GM21526 (cell line): ENCODE measurements at regions not wholly inside any gene's neighbourhood (a gene's known extent, or its start where the extent isn't known, plus 50 kb on each side); places are given as distances from the start of the nearest gene placed in this dataset.
"Not testable (repeated sequence)": the region's sequence is repeated elsewhere in the genome, so short reads cannot be mapped to it uniquely, and the experiment has no call there.

Experiments used
- ATAC-seq: cut with Tn5 transposase; IDR thresholded peaks from one replicate; pipeline ENCODE4 v1.9.1; 2021; ENCODE audit warnings: moderate library complexity; ENCODE audit not compliant: unreplicated experiment, low FRiP score

DNA sequence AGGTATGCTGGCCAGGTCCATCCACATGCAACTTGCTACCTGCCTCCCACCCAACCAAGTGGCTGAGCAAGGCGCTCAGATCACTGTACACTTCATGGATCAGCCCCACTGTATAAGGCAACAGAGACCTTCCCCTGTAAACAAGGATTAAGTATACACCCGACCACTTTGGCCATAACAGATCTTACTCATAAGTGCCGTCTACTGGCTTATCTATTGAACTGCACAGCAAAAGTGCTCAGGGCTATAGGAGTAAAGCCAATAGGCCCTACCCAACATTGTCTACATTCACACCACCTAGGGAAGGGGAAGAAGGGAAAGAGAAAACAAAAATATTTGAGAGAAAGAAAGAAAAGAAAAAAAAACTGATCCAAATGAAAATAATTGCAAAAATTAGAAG is 663.9 kb upstream of the LRRTM1 start:
- ATAC-seq: no peak

DNA sequence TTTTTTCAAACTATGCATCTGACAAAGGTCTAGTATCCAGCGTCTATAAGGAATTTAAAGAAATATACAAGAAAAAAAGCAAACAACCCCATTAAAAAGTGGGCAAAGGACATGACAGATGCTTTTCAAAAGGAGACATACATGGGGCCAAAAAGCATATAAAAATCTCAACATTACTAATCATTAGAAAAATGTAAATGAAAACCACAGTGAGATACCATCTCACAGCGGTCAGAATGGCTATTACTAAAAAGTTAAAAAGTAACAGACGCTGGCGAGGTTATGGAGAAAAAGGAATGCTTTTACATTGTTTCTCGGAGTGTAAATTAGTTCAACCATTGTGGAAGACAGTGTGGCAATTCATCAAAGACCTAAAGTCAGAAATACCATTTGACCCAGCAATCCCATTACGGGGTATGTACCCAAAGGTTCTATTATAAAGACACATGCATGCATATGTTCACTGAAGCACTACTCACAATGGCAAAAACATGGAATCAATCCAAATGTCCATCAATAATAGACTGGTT is 643.1 kb upstream of the LRRTM1 start:
- no peak for ATAC-seq

DNA sequence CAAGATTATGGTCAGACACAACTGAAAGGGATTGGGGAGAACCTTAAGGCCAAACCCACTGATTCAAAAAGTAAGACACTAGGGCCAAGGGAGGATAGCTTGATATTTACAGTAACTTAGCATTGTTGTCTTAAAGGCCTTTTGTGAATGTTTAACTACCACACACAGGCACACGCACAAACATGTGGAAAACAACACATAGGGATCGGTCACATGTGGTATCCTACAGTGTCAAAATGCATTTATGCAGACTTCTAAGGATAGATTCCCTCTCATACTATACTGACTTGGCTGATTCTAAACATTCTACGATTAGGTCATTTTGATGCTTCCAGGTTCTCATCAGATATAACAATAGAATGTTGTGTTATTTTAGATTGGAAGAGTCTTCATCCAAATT is 638.9 kb upstream of the LRRTM1 start:
- ATAC-seq: no peak

DNA sequence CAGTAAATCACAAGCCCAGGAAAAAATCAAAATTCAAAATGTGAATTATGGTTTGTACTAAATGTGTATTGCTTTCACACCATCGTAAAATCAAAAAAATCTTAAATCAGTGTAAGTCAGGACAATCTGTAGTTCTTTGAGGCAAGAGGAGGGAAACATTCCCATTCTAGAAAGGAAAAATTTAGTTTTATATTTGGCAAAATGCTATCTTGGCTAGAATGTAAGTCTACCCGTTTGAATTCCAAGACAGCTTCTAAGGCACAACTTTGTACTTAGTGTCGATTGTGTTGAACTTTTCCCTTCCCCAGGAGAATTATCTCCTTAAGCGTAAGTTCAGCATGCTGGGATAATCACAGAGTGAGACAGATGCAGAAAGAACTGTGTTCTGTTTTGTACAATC is 638.2 kb upstream of the LRRTM1 start:
- no peak for ATAC-seq

DNA sequence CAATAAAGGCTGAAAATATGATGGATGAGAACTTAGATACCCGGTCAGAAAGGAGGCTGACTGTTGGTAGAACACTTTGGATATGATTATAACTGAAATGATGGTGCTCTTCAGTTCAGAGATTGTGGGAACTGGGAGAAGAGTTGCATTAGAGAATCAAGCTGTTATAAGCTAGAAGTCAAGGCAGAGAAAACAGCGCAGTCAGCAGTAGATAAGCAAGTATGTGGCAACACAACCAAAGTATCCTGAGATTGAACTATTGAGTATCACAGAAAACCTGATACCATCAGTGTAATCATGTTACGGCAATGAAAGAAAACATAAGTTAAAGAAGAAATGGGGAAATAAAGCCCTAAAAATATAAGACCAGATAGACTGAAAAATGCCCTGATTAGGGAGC is 633.9 kb upstream of the LRRTM1 start:
- ATAC-seq: no peak

DNA sequence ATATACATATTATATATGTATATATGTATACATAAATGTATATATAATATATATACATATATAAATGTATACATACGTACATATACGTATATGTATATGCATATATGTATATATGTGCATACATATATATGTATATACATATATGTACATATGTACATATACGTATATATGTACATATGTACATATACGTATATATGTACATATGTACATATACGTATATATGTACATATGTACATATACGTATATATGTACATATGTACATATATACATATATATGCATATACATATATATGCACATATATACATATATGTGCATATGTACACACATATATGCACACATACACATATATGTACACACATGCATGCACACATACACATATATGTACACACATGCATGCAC is 627.3 kb upstream of the LRRTM1 start:
- ATAC-seq: not testable (repeated sequence)

DNA sequence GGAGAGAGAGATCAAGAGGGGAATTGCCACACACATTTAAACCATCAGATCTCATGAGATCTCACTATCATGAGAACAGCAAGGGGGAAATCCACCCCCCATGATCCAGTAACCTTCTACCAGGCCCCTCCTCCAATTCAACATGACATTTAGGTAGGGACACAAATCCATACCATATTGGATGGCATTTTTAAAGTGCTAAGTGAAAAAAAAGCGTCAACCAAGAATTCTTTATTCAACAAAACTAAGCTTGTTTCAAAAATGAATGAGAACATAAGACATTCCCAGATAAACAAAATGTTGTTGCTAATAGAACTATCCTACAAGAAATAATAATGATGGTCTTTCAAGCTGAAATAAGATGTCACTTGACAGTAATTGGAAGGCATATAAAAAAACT is 626.2 kb upstream of the LRRTM1 start:
- ATAC-seq: no peak

DNA sequence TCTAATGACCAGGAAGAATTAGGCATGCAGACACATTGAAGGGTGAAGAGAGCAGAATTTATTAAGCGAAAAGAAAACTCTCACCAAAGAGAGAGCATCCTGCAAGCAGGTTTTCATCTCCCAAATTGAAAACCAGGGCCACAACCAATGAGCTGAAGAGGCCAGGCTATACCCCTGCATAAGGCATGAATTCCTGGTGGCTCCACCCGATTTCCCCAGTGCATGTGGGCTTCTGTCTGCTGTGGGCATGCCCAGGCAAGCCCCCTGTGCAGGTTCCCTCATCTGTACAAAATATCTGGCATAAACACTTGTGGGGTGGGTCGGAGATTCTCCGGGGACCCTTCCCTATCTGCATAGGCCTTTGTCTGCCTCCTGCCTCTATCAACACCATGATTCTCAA is 621.6 kb upstream of the LRRTM1 start:
- no peak for ATAC-seq

DNA sequence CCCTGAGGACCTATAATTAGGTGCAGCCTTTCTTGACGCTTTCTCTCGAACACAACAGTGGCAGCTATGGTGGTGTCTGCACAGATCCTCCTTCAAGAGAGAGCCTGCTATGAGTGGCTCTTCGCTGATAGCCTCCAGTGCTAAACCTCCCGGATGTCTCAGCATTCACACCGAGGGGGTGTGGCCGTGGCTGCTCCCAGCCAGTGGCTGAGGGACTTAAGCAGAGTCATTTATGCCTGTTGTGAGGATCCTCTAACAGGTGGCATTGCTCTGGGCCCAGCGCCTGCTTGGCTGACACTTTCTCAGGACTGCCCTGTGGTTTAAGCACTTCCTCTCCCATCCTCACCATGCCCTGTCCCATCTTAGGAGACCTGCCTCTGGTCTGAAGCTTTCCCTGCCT is 592.0 kb upstream of the LRRTM1 start:
- no peak for ATAC-seq

DNA sequence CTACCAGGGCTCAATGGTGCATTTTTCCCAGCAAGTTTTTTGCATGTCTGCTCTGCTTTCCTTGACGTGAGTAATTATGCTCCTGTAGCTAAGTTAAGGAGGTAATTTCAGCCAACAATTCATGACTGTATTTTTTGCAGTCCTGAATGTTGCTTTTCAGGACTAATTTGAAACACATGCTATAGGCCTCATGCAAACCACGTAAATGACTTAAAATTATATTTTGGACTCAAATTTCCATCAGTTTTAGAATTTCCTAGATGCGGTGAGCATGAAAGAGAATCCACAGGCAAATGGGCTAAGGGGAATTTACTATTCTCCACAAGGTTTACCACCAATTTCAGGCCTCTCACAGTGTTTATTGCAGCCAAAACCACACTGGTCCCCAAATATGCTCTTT is 589.9 kb upstream of the LRRTM1 start:
- ATAC-seq: no peak

DNA sequence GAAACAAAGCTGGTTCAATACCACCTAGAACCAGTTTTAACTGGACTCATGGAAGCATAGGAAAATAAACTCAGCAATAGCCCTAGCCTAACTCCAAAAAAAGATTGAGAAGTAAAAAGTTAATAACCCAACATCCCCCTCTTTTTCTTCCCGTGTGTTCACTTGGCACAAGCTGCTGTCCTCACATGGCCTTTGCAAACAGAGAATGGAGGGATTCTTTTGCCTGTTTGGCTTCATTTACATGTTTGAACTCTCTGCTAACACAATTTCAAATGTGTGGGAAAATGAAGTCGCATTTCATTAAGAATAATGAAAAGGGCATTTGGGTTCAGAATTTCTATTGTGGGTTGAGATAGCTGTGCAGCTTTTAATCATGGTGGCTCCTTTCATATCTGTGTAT is 589.2 kb upstream of the LRRTM1 start:
- no peak for ATAC-seq

DNA sequence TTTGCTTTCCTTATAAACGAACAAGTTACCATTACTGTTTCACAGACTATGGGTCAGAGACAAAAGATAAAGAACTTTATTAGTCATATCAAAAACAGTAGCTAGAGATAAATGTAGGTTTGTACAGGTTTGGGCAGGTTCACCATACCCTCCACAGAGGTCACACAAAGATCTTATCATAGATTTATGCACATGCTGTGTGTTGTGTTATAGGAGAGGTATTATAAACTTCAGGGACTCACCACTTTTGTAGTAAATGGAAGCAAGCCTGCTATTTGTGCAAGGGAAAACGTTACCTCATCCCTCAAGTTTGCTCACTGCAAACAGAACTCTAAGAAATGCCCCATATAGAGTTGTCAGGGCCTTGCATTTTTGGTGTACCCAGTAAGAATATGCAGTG is 584.5 kb upstream of the LRRTM1 start:
- ATAC-seq: no peak

DNA sequence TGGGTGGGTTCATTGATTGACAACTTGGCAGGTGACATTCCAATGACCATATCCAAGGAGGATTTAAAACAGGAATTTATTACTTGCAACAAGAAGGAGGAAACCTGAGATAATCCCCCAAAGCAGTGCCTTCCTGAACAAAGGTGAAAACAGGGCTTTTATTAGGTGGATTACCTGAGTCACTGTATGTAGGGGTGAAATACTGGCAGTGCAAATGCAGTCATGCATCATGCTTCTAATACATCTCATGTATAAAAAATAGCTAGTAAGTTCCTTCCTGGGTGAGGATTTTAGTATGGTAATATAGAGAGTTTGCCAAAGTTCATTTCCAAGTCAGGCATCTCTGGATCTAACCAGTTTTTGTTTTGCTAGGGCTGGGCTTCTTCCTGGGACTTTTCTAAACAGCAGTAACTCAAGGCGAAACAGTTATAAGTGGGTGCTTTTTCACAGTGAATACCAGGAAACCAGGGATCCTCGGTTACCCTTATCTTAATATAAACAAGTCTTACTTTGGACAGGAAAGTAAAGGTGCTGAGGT is 583.4 kb upstream of the LRRTM1 start:
- ATAC-seq: no peak

DNA sequence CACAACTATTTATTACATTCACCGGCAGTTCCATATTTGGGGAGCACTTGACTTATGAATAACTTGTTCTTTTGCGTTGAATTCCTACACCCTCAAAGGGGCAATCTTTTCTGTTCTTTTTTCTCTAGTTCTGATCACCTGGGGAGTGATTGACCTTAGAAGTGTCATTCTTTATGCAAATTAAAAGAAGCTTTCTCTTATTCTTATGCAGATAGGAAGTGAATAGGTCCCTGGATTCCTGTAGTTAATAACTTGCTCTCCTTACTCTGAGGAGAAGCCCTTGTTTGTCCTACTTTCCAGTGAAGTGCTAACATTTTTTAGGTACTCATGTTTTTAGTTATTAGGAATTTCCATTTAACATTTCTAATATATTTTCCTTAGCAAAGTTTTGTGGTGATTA is 569.8 kb upstream of the LRRTM1 start:
- no peak for ATAC-seq

DNA sequence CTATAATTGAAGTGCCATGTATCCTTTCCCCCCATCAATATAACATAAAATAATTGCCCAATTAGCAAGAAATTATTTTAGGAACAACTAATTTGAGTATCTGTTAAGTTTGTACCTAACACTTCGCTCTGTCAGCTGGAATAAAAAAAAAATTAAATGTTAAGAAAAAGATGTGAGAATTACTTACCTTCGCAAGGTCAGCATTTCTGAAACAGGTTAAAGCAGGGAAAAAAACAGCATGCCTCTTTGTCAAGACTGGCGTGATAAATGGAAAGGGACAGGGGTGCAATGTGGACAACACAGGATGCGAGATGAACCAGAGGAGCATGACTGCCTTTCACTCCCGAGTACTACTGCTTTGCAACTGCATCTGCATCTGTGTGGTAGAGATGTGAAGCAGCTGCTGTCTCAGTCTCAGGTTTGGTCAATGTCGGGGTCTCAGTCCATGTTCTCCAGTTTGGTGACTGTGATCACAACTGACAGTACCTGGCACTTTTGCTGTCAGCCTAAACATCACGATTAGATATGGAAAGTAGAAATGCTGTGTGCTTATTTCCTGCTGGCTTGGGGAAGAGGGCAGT is 565.4 kb upstream of the LRRTM1 start:
- ATAC-seq: no peak

DNA sequence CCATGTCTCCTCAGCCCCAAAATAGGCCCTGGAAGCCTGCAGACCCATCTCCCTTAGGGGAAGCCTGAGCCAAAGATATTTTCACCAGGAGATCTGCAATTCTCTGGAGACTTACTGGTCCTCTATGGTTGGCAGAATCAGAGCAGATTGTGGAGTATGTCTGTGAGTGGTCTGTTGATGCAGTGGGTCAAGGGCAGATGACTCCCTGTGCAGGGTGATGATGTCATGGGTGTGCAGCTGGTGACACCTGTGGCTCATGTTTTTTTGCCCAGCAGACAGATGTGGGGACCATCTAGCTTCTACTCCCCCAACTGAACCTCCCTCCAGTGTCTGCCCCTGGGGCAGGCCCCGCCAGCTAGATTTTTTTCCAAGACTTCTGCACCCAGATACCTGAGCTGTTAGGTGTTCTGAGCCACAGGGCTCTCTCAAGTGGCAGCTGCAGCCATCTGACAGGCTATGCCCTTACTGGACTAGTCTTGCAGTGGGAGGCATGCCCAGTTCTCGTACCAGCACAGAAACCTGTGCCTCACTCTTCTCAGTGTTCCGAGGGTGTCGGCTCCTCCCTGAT is 558.7 kb upstream of the LRRTM1 start:
- no peak for ATAC-seq

DNA sequence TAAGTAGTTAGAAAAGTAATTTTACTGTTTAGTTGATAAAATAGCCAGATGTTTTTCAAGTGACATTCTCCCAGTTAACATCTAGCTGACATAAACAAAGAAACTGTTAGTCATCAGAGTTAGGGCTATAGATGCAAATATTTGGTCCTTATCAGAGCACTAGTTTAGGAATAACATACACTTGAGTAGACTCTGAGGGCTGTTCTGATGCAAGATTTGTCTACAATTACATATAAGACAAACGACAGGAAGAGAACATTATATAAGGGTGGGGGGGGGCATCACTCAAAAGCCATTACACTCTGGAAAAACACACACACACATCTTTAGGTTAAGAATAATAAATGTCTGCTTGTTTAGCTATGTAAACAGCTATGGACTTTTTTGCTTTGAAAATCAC is 554.4 kb upstream of the LRRTM1 start:
- ATAC-seq: no peak

DNA sequence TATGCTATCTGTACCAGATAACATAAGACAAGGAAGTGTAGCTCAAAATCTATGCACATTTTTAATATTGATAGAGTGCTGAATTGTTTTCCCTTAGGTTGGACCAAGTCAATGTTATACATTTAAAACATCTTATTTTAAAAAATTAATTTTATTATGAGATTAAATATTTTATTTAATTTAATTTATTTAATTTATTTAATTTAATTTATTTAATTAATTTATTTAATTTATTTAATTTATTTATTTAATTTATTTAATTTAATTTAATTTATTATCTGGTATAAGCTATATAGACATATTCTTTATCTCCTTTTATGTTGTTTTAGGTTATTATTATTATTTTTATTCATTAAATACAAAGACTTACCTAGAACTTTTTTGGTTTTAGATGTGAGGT is 551.7 kb upstream of the LRRTM1 start:
- no peak for ATAC-seq

DNA sequence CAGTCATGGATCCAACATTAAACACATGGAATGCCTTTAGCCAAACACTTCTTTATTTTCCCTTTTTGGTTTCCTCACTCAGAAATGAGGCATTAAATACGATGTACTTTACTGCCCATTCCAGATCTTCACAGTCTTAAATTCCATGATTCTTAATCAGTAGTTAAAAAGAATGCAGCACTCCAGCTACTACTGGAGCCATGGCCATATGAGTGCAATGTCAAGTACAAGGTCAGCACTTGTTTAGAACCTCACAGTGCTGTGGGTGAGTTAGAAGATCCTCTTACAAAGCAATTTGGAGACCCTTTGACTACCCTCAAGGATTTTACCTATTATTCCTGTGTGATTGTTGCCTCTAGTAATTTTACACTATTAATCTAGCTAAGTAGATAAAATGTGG is 550.3 kb upstream of the LRRTM1 start:
- no peak for ATAC-seq

DNA sequence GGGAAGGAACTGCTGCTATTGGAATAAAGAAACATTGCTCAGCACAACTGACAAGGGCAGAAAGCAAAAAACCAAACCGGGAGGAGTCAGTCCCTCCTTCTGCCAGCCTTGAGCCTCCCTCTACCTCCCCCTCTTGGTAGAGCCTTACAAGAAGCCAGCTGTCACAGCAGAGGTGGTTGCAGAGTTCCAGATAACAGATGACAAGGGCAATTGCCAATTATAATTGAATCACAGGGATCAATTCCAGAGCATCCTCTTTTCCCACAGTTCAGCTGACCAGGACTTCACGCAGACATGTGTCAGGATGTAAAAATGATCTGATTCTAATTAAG is 548.2 kb upstream of the LRRTM1 start:
- ATAC-seq: no peak

DNA sequence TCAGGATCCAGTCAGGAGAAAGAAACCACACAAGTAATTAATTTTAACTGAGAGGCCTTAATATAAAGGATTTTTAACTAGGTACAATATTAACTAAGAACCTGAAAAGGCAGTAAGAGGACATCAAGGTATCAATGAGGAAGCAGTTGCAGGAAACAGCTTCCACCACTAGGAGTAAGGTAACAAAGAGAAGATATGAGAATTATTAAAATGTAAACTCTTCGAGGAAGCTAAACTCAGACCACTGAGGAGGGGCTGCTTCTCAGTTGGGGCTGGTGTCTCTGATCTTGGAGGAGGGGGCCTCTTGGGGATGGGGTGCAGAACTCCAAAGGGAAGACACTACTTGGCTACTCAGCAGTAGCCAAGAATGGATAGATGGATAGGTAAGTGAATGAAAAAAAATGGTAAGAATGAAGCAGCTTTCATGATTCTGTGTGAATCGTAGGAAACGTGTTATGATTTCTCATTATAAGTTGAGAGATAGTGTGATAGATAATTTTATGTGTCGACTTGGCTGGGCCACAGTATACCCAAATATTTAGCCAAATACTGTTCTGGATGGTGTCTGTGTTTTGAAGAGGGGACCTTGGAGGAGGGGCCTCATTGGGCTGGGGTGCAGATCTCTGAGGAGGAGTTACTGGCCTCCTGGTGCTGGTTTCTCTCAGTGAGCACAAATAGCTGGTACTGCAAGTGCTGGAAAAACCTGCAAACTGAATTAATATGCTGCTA is 547.7 kb upstream of the LRRTM1 start:
- no peak for ATAC-seq

DNA sequence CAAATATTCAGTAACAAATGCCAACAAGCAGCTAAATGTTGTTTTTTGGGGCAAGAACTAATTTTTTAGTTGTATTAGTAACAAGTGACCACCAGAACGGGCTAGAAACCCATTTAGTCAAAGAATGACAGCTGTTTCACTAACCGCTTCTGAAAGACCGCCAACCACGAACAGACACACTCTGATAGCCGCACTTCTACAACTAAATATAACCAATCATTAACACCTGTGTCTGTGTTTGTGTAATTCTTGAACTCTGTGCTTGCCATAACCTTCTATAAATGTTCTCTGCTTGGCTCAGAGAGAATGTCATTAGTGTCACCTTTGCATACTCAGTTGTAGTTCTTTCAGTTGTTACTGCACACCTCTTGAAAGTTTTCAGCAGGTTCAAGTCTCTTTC is 526.3 kb upstream of the LRRTM1 start:
- ATAC-seq: no peak
